Prostate gland (tissue), 2 donors: ENCODE measurements at regions not wholly inside any gene's neighbourhood (a gene's known extent, or its start where the extent isn't known, plus 50 kb on each side); places are given as distances from the start of the nearest gene placed in this dataset.

Experiments used
- CTCF ChIP-seq, 4 experiments: fragments of 200-600 bp in 2 of 4; fragments of 450-650 bp in 2 of 4; sonication (generic) in 2 of 4; IDR thresholded peaks; 1 replicate in 3 of 4; 2 replicates in 1 of 4; pipeline ENCODE4 v1.5.1; 2016 to 2019; ENCODE audit warnings: antibody characterized with exemption in 4 of 4, mild to moderate bottlenecking in 2 of 4, moderate library complexity in 2 of 4
- POLR2A ChIP-seq: fragments of 450-650 bp; IDR thresholded peaks from one replicate; pipeline ENCODE4 v1.6.1; 2016; ENCODE audit warnings: antibody characterized with exemption, mild to moderate bottlenecking

- TF ChIP-seq CTCF (IDR thresholded peaks at IDR 0.05) (no peak), POLR2A (no peak)
Measured at GRCh38 chr17:33936764-33937163, 318.3 kb upstream of the CCL2 start.
